HEK293 (cell line): ENCODE measurements at regions not wholly inside any gene's neighbourhood (a gene's known extent, or its start where the extent isn't known, plus 50 kb on each side); places are given as distances from the start of the nearest gene placed in this dataset.
"Not testable (repeated sequence)": the region's sequence is repeated elsewhere in the genome, so short reads cannot be mapped to it uniquely, and the experiment has no call there.

Experiments used
- CTCF ChIA-PET: fragments of 350-600 bp; formaldehyde crosslinking; extraction: SDS; loops from one replicate; lab custom pipeline; 2021; ENCODE audit warnings: antibody characterized with exemption; lab: Yijun Ruan, JAX
- POLR2A ChIA-PET: fragments of 300-600 bp; formaldehyde crosslinking; extraction: SDS; loops from one replicate; lab custom pipeline; 2020; ENCODE audit warnings: antibody characterized with exemption, inconsistent platforms; lab: Yijun Ruan, JAX
- H3K27ac ChIP-seq: fragments of 200-500 bp; sonication (Bioruptor generic); 2 replicates; pipeline ENCODE4 v1.5.1; 2014; ENCODE audit warnings: low read depth, low read length, control low read depth, inconsistent platforms; ENCODE audit errors: extremely low read depth
- H3K36me3 ChIP-seq, 2 experiments: fragments of 200-500 bp in 1 of 2; sonication (Bioruptor generic) in 1 of 2; 1 replicate in 1 of 2; 2 replicates in 1 of 2; pipeline ENCODE4 v1.5.1; 2014 to 2017; ENCODE audit warnings: inconsistent platforms in 2 of 2, low read length in 2 of 2; ENCODE audit not compliant: control insufficient read depth in 2 of 2, insufficient read depth in 1 of 2
- H3K4me1 ChIP-seq: fragments of 200-500 bp; sonication (Bioruptor generic); 2 replicates; pipeline ENCODE4 v1.5.1; 2014; ENCODE audit warnings: mild to moderate bottlenecking, low read length, inconsistent platforms; ENCODE audit not compliant: control insufficient read depth, insufficient read depth
- H3K4me3 ChIP-seq: 2 replicates; pipeline ENCODE4 v1.5.1; 2011; ENCODE audit warnings: low read depth, mild to moderate bottlenecking, control low read depth, low read length, moderate library complexity
- H3K9me3 ChIP-seq: fragments of 200-500 bp; sonication (Bioruptor generic); 2 replicates; pipeline ENCODE4 v1.5.1; 2014; ENCODE audit warnings: low read depth, low read length, inconsistent platforms; ENCODE audit not compliant: control insufficient read depth, insufficient read depth
- KLF10 ChIP-seq: fragments of 450-650 bp; IDR thresholded peaks from 2 replicates; pipeline ENCODE4 v1.5.1; 2018; ENCODE audit warnings: missing biosample characterization, mild to moderate bottlenecking, missing genetic modification characterization
- KLF16 ChIP-seq: fragments of 450-650 bp; formaldehyde crosslinking; IDR thresholded peaks from 2 replicates; pipeline ENCODE4 v1.5.1; 2017; ENCODE audit warnings: missing biosample characterization, missing genetic modification characterization
- KLF9 ChIP-seq: fragments of 450-650 bp; formaldehyde crosslinking; IDR thresholded peaks from 2 replicates; pipeline ENCODE4 v1.5.1; 2016; ENCODE audit warnings: missing biosample characterization, missing genetic modification characterization, low read depth
- RBAK ChIP-seq: fragments of 450-650 bp; formaldehyde crosslinking; IDR thresholded peaks from 2 replicates; pipeline ENCODE4 v1.5.1; 2016; ENCODE audit warnings: missing biosample characterization, missing genetic modification characterization
- ZNF112 ChIP-seq: fragments of 450-650 bp; formaldehyde crosslinking; IDR thresholded peaks from 2 replicates; pipeline ENCODE4 v1.5.0; 2017; ENCODE audit warnings: missing biosample characterization, missing genetic modification characterization
- ZNF146 ChIP-seq: fragments of 450-650 bp; formaldehyde crosslinking; IDR thresholded peaks from 2 replicates; pipeline ENCODE4 v1.5.1; 2016; ENCODE audit warnings: missing biosample characterization, missing genetic modification characterization
- ZNF266 ChIP-seq: fragments of 450-650 bp; formaldehyde crosslinking; IDR thresholded peaks from 2 replicates; pipeline ENCODE4 v1.5.1; 2016; ENCODE audit warnings: missing biosample characterization, missing genetic modification characterization, low read depth
- ZNF354C ChIP-seq: fragments of 450-650 bp; formaldehyde crosslinking; IDR thresholded peaks from 2 replicates; pipeline ENCODE4 v1.5.1; 2016; ENCODE audit warnings: missing biosample characterization, missing genetic modification characterization, low read depth, borderline replicate concordance
- ZNF37A ChIP-seq: fragments of 450-650 bp; IDR thresholded peaks from 2 replicates; pipeline ENCODE4 v1.5.1; 2018; ENCODE audit warnings: missing biosample characterization, missing genetic modification characterization
- ZNF391 ChIP-seq: fragments of 450-650 bp; formaldehyde crosslinking; IDR thresholded peaks from 2 replicates; pipeline ENCODE4 v1.5.1; 2016; ENCODE audit warnings: low read depth, missing biosample characterization, missing genetic modification characterization, borderline replicate concordance
- ZNF423 ChIP-seq: fragments of 450-650 bp; formaldehyde crosslinking; IDR thresholded peaks from 2 replicates; pipeline ENCODE4 v1.5.1; 2016; ENCODE audit warnings: missing biosample characterization, missing genetic modification characterization
- ZNF621 ChIP-seq: fragments of 450-650 bp; formaldehyde crosslinking; IDR thresholded peaks from 2 replicates; pipeline ENCODE4 v1.5.1; 2017; ENCODE audit warnings: missing biosample characterization, missing genetic modification characterization
- ZNF660 ChIP-seq: fragments of 450-650 bp; IDR thresholded peaks from 2 replicates; pipeline ENCODE4 v1.5.1; 2018; ENCODE audit warnings: missing biosample characterization, mild to moderate bottlenecking, missing genetic modification characterization
- ZNF664 ChIP-seq: fragments of 450-650 bp; formaldehyde crosslinking; IDR thresholded peaks from 2 replicates; pipeline ENCODE4 v1.5.1; 2016; ENCODE audit warnings: missing biosample characterization, missing genetic modification characterization
- ZNF677 ChIP-seq: fragments of 450-650 bp; IDR thresholded peaks from 2 replicates; pipeline ENCODE4 v1.5.0; 2018; ENCODE audit warnings: missing biosample characterization, mild to moderate bottlenecking, missing genetic modification characterization, moderate library complexity
- ZNF768 ChIP-seq: fragments of 450-650 bp; formaldehyde crosslinking; IDR thresholded peaks from 2 replicates; pipeline ENCODE4 v1.5.1; 2018; ENCODE audit warnings: missing biosample characterization, mild to moderate bottlenecking, missing genetic modification characterization
- ZSCAN16 ChIP-seq: fragments of 450-650 bp; formaldehyde crosslinking; IDR thresholded peaks from 2 replicates; pipeline ENCODE4 v1.5.1; 2016; ENCODE audit warnings: missing biosample characterization, missing genetic modification characterization
- TF ChIP-seq, protein P1 (sequence below): fragments of 450-650 bp; formaldehyde crosslinking; IDR thresholded peaks from 2 replicates; pipeline ENCODE4 v1.5.1; 2017; ENCODE audit warnings: missing biosample characterization, missing genetic modification characterization
- TF ChIP-seq, protein P2 (sequence below): fragments of 450-650 bp; formaldehyde crosslinking; IDR thresholded peaks from 2 replicates; pipeline ENCODE4 v1.5.1; 2016; ENCODE audit warnings: missing biosample characterization, missing genetic modification characterization, low read depth
- TF ChIP-seq, protein P3 (sequence below): fragments of 450-650 bp; formaldehyde crosslinking; IDR thresholded peaks from 2 replicates; pipeline ENCODE4 v1.5.1; 2016; ENCODE audit warnings: missing biosample characterization, missing genetic modification characterization
- TF ChIP-seq, protein P4 (sequence below): fragments of 450-650 bp; formaldehyde crosslinking; IDR thresholded peaks from 2 replicates; pipeline ENCODE4 v1.5.1; 2017; ENCODE audit warnings: missing biosample characterization, missing genetic modification characterization

DNA sequence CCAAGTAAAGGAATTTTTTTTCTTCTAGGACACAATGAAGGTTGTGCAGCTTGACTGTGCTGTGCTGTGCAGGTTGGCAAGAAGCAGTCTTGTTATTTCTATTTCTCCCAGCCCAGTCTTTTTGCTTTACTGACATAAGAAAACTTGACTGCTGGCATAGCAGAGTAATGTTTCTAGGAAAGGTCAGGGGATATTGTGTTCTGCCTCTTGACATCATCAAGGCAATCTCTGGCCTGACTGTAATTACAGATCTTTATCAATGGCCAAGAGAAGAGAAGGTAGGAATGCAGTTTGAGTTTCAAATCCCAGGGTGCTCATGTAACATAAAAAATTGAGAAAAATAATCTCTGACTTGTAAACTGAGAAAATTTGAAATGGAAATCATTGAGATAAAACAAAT, 226.3 kb upstream of the ADGRL4 start:
- CTCF ChIA-PET = interaction anchor here (0.5 kb wide), 1 partner anchor 147 kb away, joined by 3 read pairs; no protein-coding TSS in a partner anchor
- POLR2A ChIA-PET = no interaction called here
- Histone ChIP-seq H3K4me3 (no peak overlapping the region), H3K4me1 (no peaks in the 10 kb centered on the region), H3K36me3 (no peaks in the 10 kb centered on the region), H3K9me3 (no peaks in the 10 kb centered on the region), H3K27ac (no peak overlapping the region)
- TF ChIP-seq ZNF37A (tag by site-specific recombination) (no peak), ZNF423 (no peak), ZNF660 (no peak), RBAK (tag by site-specific recombination) (no peak), KLF10 (tag by site-specific recombination) (no peak), ZNF266 (tag by site-specific recombination) (no peak), ZNF354C (tag by site-specific recombination) (no peak)
- TF ChIP-seq, protein P1, sequence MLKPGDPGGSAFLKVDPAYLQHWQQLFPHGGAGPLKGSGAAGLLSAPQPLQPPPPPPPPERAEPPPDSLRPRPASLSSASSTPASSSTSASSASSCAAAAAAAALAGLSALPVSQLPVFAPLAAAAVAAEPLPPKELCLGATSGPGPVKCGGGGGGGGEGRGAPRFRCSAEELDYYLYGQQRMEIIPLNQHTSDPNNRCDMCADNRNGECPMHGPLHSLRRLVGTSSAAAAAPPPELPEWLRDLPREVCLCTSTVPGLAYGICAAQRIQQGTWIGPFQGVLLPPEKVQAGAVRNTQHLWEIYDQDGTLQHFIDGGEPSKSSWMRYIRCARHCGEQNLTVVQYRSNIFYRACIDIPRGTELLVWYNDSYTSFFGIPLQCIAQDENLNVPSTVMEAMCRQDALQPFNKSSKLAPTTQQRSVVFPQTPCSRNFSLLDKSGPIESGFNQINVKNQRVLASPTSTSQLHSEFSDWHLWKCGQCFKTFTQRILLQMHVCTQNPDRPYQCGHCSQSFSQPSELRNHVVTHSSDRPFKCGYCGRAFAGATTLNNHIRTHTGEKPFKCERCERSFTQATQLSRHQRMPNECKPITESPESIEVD = no peak

GRCh38 chr1:79230751-79231150, 224.2 kb upstream of the ADGRL4 start:
- POLR2A ChIA-PET, H3K4me1 ChIP-seq, H3K36me3 ChIP-seq, H3K4me3 ChIP-seq, H3K27ac ChIP-seq, CTCF ChIA-PET, H3K9me3 ChIP-seq: not testable (repeated sequence)

- ChIA-PET CTCF (interaction anchor here (0.6 kb wide), 1 partner anchor 895 kb away, joined by 3 read pairs; no protein-coding TSS in a partner anchor), POLR2A (no interaction called here)
- Histone ChIP-seq H3K36me3 (no peaks in the 10 kb centered on the region), H3K27ac (no peak overlapping the region), H3K4me3 (no peak overlapping the region), H3K9me3 (no peaks in the 10 kb centered on the region), H3K4me1 (no peaks in the 10 kb centered on the region)
- no peak for TF ChIP-seq KLF9 (tag by site-specific recombination)
- TF ChIP-seq, protein P2, sequence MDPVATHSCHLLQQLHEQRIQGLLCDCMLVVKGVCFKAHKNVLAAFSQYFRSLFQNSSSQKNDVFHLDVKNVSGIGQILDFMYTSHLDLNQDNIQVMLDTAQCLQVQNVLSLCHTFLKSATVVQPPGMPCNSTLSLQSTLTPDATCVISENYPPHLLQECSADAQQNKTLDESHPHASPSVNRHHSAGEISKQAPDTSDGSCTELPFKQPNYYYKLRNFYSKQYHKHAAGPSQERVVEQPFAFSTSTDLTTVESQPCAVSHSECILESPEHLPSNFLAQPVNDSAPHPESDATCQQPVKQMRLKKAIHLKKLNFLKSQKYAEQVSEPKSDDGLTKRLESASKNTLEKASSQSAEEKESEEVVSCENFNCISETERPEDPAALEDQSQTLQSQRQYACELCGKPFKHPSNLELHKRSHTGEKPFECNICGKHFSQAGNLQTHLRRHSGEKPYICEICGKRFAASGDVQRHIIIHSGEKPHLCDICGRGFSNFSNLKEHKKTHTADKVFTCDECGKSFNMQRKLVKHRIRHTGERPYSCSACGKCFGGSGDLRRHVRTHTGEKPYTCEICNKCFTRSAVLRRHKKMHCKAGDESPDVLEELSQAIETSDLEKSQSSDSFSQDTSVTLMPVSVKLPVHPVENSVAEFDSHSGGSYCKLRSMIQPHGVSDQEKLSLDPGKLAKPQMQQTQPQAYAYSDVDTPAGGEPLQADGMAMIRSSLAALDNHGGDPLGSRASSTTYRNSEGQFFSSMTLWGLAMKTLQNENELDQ (tag by site-specific recombination) = no peak
These were observed 220.4 kb upstream of the ADGRL4 start for GRCh38 chr1:79226963-79227362.

GRCh38 chr1:79224537-79224936, 218.0 kb upstream of the ADGRL4 start:
- ChIA-PET POLR2A (no interaction called here), CTCF (no interaction called here)
- Histone ChIP-seq H3K36me3 (no peaks in the 10 kb centered on the region), H3K4me1 (no peaks in the 10 kb centered on the region), H3K27ac (no peak overlapping the region), H3K4me3 (no peak overlapping the region), H3K9me3 (no peaks in the 10 kb centered on the region)
- TF ChIP-seq ZSCAN16 (tag by site-specific recombination) = no peak
- TF ChIP-seq, protein P3, sequence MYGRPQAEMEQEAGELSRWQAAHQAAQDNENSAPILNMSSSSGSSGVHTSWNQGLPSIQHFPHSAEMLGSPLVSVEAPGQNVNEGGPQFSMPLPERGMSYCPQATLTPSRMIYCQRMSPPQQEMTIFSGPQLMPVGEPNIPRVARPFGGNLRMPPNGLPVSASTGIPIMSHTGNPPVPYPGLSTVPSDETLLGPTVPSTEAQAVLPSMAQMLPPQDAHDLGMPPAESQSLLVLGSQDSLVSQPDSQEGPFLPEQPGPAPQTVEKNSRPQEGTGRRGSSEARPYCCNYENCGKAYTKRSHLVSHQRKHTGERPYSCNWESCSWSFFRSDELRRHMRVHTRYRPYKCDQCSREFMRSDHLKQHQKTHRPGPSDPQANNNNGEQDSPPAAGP = no peak
- TF ChIP-seq ZNF677 = no peak
- no peak for TF ChIP-seq ZNF768 (tag by site-specific recombination)
- TF ChIP-seq, protein P4, sequence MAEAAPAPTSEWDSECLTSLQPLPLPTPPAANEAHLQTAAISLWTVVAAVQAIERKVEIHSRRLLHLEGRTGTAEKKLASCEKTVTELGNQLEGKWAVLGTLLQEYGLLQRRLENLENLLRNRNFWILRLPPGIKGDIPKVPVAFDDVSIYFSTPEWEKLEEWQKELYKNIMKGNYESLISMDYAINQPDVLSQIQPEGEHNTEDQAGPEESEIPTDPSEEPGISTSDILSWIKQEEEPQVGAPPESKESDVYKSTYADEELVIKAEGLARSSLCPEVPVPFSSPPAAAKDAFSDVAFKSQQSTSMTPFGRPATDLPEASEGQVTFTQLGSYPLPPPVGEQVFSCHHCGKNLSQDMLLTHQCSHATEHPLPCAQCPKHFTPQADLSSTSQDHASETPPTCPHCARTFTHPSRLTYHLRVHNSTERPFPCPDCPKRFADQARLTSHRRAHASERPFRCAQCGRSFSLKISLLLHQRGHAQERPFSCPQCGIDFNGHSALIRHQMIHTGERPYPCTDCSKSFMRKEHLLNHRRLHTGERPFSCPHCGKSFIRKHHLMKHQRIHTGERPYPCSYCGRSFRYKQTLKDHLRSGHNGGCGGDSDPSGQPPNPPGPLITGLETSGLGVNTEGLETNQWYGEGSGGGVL (tag by site-specific recombination) = no peak
- TF ChIP-seq KLF16 = no peak
- no peak for TF ChIP-seq ZNF112 (tag by site-specific recombination)
- TF ChIP-seq ZNF621 (tag by site-specific recombination) = no peak
- TF ChIP-seq ZNF391 = no peak
- no peak for TF ChIP-seq ZNF664 (tag by site-specific recombination)
- no peak for TF ChIP-seq ZNF146 (tag by site-specific recombination)
